Ovary (tissue), 3 donors: ENCODE measurements at regions not wholly inside any gene's neighbourhood (a gene's known extent, or its start where the extent isn't known, plus 50 kb on each side); places are given as distances from the start of the nearest gene placed in this dataset.

Source experiments
- EP300 ChIP-seq: sonication (generic); formaldehyde crosslinking; IDR thresholded peaks from one replicate; pipeline ENCODE4 v1.6.1; 2017; ENCODE audit warnings: antibody characterized with exemption
- POLR2A ChIP-seq: fragments of 450-650 bp; IDR thresholded peaks from one replicate; pipeline ENCODE4 v1.6.1; 2017; ENCODE audit warnings: antibody characterized with exemption, mild to moderate bottlenecking, moderate library complexity
- TF ChIP-seq, protein P1 (sequence below), 3 donors: fragments of 450-650 bp in 2 of 3; fragments of 200-600 bp in 1 of 3; IDR thresholded peaks; one replicate each; pipeline versions ENCODE4 v1.5.1 to v1.8.0; 2016 to 2022; ENCODE audit warnings: antibody characterized with exemption in 3 of 3, mild to moderate bottlenecking in 1 of 3
- donor health status: DM: no; HTN: no; CAD: no.

DNA sequence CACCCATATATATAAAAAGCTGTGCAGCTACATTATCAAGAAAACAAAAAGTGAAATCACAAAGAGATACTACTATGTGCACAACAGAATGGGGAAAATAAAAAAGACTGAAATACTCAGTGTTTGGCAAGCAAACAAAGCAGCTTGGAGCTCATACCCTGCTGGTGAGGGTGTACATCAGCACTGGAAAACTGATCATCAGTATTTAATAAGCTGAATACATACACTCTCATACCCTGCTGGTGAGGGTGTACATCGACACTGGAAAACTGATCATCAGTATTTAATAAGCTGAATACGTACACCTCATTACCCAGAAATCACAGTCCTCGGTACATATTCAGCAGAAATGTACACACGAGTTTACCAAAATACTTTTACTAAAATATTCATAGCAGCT, 220.8 kb downstream of the SPP2 start:
- no peak for TF ChIP-seq POLR2A
- TF ChIP-seq, protein P1, sequence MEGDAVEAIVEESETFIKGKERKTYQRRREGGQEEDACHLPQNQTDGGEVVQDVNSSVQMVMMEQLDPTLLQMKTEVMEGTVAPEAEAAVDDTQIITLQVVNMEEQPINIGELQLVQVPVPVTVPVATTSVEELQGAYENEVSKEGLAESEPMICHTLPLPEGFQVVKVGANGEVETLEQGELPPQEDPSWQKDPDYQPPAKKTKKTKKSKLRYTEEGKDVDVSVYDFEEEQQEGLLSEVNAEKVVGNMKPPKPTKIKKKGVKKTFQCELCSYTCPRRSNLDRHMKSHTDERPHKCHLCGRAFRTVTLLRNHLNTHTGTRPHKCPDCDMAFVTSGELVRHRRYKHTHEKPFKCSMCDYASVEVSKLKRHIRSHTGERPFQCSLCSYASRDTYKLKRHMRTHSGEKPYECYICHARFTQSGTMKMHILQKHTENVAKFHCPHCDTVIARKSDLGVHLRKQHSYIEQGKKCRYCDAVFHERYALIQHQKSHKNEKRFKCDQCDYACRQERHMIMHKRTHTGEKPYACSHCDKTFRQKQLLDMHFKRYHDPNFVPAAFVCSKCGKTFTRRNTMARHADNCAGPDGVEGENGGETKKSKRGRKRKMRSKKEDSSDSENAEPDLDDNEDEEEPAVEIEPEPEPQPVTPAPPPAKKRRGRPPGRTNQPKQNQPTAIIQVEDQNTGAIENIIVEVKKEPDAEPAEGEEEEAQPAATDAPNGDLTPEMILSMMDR (IDR thresholded peaks at IDR 0.05): no peak
- no peak for TF ChIP-seq EP300
